GM12878 (cell line): ENCODE measurements at regions not wholly inside any gene's neighbourhood (a gene's known extent, or its start where the extent isn't known, plus 50 kb on each side); places are given as distances from the start of the nearest gene placed in this dataset.

Source experiments
- ATAC-seq: fragments of 200-7000 bp; cut with Tn5 transposase; 3 replicates; pipeline ENCODE4 v1.9.1; 2020; ENCODE audit warnings: mild to moderate bottlenecking, moderate library complexity
- BruUV-seq: library from RNA; stranded (reverse); fragments of 400-500 nt; replicated peaks from 2 replicates; lab custom pipeline; 2021; lab: Mats Ljungman, UMichigan
- CTCF ChIA-PET: fragments of 300-600 bp; sonication (Branson Sonifier 250); formaldehyde crosslinking; extraction: SDS; loops from one replicate; lab custom pipeline; 2021; ENCODE audit warnings: inconsistent platforms; lab: Yijun Ruan, JAX
- POLR2A ChIA-PET: fragments of 350-600 bp; formaldehyde crosslinking; extraction: SDS; loops from one replicate; lab custom pipeline; 2021; ENCODE audit warnings: inconsistent platforms; lab: Charles Lee
- RAD21 ChIA-PET: fragments of 300-600 bp; sonication (Branson Sonifier 250); formaldehyde crosslinking; loops from one replicate; lab custom pipeline; 2023; ENCODE audit warnings: antibody characterized with exemption; ENCODE audit not compliant: unreplicated experiment; lab: Charles Lee
- SMC1A ChIA-PET: fragments of 300-600 bp; sonication (Branson Sonifier 250); formaldehyde crosslinking; loops from one replicate; lab custom pipeline; 2023; ENCODE audit not compliant: unreplicated experiment, uncharacterized antibody; lab: Charles Lee
- DNase-seq: peaks from one replicate; pipeline ENCODE4 v3.0.0-alpha.2; 2011; ENCODE audit warnings: low read depth, low spot score
- FAIRE-seq: peaks from 3 replicates; lab custom pipeline; 2011; peaks lifted over from hg19 to GRCh38; lab: Jason Lieb, UNC
- H2AFZ ChIP-seq: 2 replicates; pipeline ENCODE4 v1.6.0; 2011; ENCODE audit warnings: low read depth, low read length, control low read depth; ENCODE audit not compliant: control insufficient read depth
- H3K27ac ChIP-seq: 2 replicates; pipeline ENCODE4 v1.5.1; 2011; ENCODE audit warnings: control low read depth; ENCODE audit not compliant: control insufficient read depth, insufficient read depth
- H3K27me3 ChIP-seq, 2 experiments: replicated peaks in 1 of 2; 2 replicates each; pipeline versions ENCODE4 v1.6.0 to v1.6.1; 2011; ENCODE audit warnings: low read length in 1 of 2; ENCODE audit not compliant: control insufficient read depth in 2 of 2, insufficient read depth in 2 of 2
- H3K36me3 ChIP-seq, 2 experiments: 2 replicates each; pipeline ENCODE4 v1.5.1; 2011; ENCODE audit warnings: low read length in 1 of 2; ENCODE audit not compliant: control insufficient read depth in 2 of 2, insufficient read depth in 2 of 2
- H3K4me1 ChIP-seq: 2 replicates; pipeline ENCODE4 v1.6.1; 2011; ENCODE audit warnings: mild to moderate bottlenecking, low read length, moderate library complexity, mixed read lengths; ENCODE audit not compliant: control insufficient read depth, insufficient read depth
- H3K4me2 ChIP-seq: 2 replicates; pipeline ENCODE4 v1.6.0; 2011; ENCODE audit warnings: control low read depth; ENCODE audit not compliant: control insufficient read depth, insufficient read depth
- H3K4me3 ChIP-seq: fragments of 200-600 bp; sonication (generic); 2 replicates; pipeline ENCODE4 v1.5.1; 2016
- H3K79me2 ChIP-seq: 2 replicates; pipeline ENCODE4 v1.6.0; 2011; ENCODE audit warnings: low read length; ENCODE audit not compliant: control insufficient read depth, insufficient read depth
- H3K9ac ChIP-seq: 2 replicates; pipeline ENCODE4 v1.8.0; 2011; ENCODE audit warnings: low read length, control low read depth, mixed read lengths; ENCODE audit not compliant: control insufficient read depth, insufficient read depth
- H3K9me3 ChIP-seq: replicated peaks from 3 replicates; pipeline ENCODE4 v1.5.1; 2011; ENCODE audit warnings: mild to moderate bottlenecking, low read length; ENCODE audit not compliant: control insufficient read depth, insufficient read depth
- H4K20me1 ChIP-seq: 2 replicates; pipeline ENCODE4 v1.6.0; 2011; ENCODE audit not compliant: control insufficient read depth, insufficient read depth
- NFXL1 ChIP-seq: fragments of 450-650 bp; IDR thresholded peaks from 2 replicates; pipeline ENCODE4 v1.6.1; 2017; ENCODE audit warnings: antibody characterized with exemption, mild to moderate bottlenecking, borderline replicate concordance
- NR2F1 ChIP-seq: fragments of 450-650 bp; conservative IDR thresholded peaks from 2 replicates; pipeline ENCODE4 v1.6.1; 2017; ENCODE audit warnings: mild to moderate bottlenecking
- RELA ChIP-seq: fragments of 450-650 bp; IDR thresholded peaks from 2 replicates; pipeline ENCODE4 v1.8.0; 2014; ENCODE audit warnings: borderline replicate concordance; ENCODE audit not compliant: partially characterized antibody
- WRNIP1 ChIP-seq: IDR thresholded peaks from 2 replicates; pipeline ENCODE4 v1.6.1; 2011; ENCODE audit warnings: low read depth, low read length, improper control_type of control experiment, borderline replicate concordance
- ZNF207 ChIP-seq: fragments of 450-650 bp; IDR thresholded peaks from 2 replicates; pipeline ENCODE4 v1.6.1; 2014; ENCODE audit warnings: antibody characterized with exemption, mild to moderate bottlenecking, borderline replicate concordance
- ZZZ3 ChIP-seq: IDR thresholded peaks from 2 replicates; pipeline ENCODE4 v1.6.1; 2011; ENCODE audit warnings: low read depth; ENCODE audit not compliant: control insufficient read depth, insufficient read length
- WGBS: methylation state at CpG from one replicate; pipeline ENCODE4 v1.1.6; 2016; ENCODE audit warnings: low lambda C conversion rate; ENCODE audit not compliant: insufficient replicate concordance, insufficient coverage; ENCODE audit errors: missing lambda C conversion rate; 5-methylcytosine and 5-hydroxymethylcytosine counted together
- in situ Hi-C: fragments of 300-500 bp; cut with MboI; formaldehyde crosslinking; loops from 9 replicates; pipeline ENCODE4 v1.14.3; 2018; ENCODE audit warnings: mixed read lengths
- intact Hi-C: fragments of 100-400 bp; cut with micrococcal nuclease; formaldehyde crosslinking; loops from one replicate; pipeline ENCODE4 v1.14.2; 2022; ENCODE audit not compliant: unreplicated experiment
- TF ChIP-seq, protein P1 (sequence below): fragments of 450-650 bp; IDR thresholded peaks from 2 replicates; pipeline ENCODE4 v1.6.1; 2014; ENCODE audit warnings: mild to moderate bottlenecking

DNA sequence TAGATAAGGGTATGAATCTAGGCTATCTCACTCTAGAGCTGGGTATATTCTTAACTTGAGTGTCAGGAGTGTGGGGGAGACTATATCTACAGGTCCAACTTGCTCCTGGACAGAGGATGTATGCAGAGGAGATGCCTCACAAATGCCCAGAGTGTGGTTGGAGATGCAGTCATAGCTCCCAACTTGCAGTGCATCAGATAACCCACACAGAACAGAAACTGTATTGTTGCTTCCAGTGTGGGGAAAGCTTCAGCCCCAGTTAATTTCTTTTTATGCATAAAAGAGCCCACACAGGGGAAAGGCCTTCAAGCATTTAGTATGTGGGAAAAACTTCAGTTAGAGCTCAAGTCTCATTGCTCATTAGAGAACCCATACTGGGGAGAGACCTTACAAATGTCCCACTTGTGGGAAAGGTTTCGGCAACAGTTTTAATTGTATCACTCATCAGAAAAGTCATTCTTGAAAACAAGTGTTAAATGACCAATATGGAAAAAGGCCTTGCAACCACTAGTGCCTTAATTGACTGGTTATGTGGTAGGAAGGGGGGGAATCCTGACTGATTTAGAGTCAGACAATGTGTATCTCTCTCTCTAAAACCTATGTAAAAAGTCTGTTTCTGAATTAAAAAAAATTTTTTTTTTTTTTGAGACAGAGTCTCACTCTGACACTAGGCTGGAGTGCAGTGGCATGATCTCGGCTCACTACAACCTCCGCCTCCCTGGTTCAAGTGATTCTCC is 67.9 kb downstream of the EBNA1BP2 start:
- Histone ChIP-seq H2AFZ (no peak overlapping the region), H3K27me3 (no peaks in the 10 kb centered on the region), H4K20me1 (no peaks in the 10 kb centered on the region), H3K4me2 (no peak overlapping the region), H3K4me1 (no peaks in the 10 kb centered on the region), H3K9me3 (peaks cover 2% of the 10 kb centered on the region; the same call in 2 of the 3 replicates), H3K79me2 (no peaks in the 10 kb centered on the region), H3K9ac (no peak overlapping the region), H3K27ac (no peak overlapping the region), H3K36me3 (no peaks in the 10 kb centered on the region), H3K4me3 (no peak overlapping the region)
- ChIA-PET RAD21 (no interaction called here), CTCF (no interaction called here), POLR2A (no interaction called here), SMC1A (no interaction called here)
- no peak for TF ChIP-seq NFXL1
- TF ChIP-seq, protein P1, sequence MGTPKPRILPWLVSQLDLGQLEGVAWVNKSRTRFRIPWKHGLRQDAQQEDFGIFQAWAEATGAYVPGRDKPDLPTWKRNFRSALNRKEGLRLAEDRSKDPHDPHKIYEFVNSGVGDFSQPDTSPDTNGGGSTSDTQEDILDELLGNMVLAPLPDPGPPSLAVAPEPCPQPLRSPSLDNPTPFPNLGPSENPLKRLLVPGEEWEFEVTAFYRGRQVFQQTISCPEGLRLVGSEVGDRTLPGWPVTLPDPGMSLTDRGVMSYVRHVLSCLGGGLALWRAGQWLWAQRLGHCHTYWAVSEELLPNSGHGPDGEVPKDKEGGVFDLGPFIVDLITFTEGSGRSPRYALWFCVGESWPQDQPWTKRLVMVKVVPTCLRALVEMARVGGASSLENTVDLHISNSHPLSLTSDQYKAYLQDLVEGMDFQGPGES = no peak
- no peak for TF ChIP-seq ZZZ3
- no peak for TF ChIP-seq RELA
- no peak for TF ChIP-seq NR2F1
- no peak for TF ChIP-seq WRNIP1
- TF ChIP-seq ZNF207 = no peak
- DNase-seq (no peak), ATAC-seq (no peak), FAIRE-seq (no peak)
- intact Hi-C loops = no loop called here
- BruUV-seq = no TSS peak
- 15% methylated on average over 3 of the region's 3 CpGs for WGBS
- in situ Hi-C loops = no loop called here
